ENCODE measurements at regions not wholly inside any gene's neighbourhood (a gene's known extent, or its start where the extent isn't known, plus 50 kb on each side); places are given as distances from the start of the nearest gene placed in this dataset.

DNA sequence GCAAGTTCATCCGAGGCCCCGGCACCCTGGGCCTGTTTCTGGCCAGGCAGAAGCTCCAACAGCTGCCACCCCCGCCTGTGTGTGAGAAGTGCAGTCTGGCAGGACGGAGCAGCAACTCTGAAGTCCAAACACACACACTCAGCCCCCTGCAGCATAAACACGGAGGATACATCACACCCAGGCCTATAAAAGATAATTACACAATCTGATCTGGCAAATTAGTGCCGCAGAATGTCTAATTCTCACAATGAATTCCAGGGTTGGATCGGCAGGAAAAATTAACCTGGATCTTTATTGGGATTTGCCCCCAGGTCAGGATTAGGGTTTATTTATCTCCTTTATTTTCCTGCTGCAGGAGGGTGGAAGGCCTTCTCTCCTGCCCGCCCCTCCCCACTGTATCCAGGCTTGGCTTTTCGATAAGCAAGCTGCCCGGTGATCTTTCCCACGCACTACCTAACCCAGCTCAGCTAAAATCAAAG, 311.4 kb downstream of the SOX9 start:
- TF ChIP-seq, protein P1, sequence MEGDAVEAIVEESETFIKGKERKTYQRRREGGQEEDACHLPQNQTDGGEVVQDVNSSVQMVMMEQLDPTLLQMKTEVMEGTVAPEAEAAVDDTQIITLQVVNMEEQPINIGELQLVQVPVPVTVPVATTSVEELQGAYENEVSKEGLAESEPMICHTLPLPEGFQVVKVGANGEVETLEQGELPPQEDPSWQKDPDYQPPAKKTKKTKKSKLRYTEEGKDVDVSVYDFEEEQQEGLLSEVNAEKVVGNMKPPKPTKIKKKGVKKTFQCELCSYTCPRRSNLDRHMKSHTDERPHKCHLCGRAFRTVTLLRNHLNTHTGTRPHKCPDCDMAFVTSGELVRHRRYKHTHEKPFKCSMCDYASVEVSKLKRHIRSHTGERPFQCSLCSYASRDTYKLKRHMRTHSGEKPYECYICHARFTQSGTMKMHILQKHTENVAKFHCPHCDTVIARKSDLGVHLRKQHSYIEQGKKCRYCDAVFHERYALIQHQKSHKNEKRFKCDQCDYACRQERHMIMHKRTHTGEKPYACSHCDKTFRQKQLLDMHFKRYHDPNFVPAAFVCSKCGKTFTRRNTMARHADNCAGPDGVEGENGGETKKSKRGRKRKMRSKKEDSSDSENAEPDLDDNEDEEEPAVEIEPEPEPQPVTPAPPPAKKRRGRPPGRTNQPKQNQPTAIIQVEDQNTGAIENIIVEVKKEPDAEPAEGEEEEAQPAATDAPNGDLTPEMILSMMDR (IDR thresholded peaks at IDR 0.05; ENCODE audit: insufficient read depth, low read length, poor library complexity, severe bottlenecking), result no peak
- no peak for TF ChIP-seq EZH2phosphoT487 (conservative IDR thresholded peaks at IDR 0.05; ENCODE audit: low read length)
